ENCODE measurements at regions not wholly inside any gene's neighbourhood (a gene's known extent, or its start where the extent isn't known, plus 50 kb on each side); places are given as distances from the start of the nearest gene placed in this dataset.

GRCh38 chr1:104467590-104467989, 717.9 kb downstream of the AMY1C start:
- Histone ChIP-seq H3K9me3 (no peaks in the 10 kb centered on the region), H3K27me3 (no peaks in the 10 kb centered on the region), H3K4me1 (ENCODE audit: insufficient read depth) (no peaks in the 10 kb centered on the region), H3K27ac (no peak overlapping the region), H3K36me3 (no peaks in the 10 kb centered on the region), H3K4me3 (no peak overlapping the region)
- intact Hi-C loops (cut with DNase I), result no loop called here
- DNase-seq, result no peak
- 74 to 94% (median 88%) methylated on average over 5 of the region's 5 CpGs for WGBS, 3 donors
- no peak for TF ChIP-seq CTCF (IDR thresholded peaks at IDR 0.05)
- TF ChIP-seq EP300 (IDR thresholded peaks at IDR 0.05), result no peak
- no peak for TF ChIP-seq POLR2A (IDR thresholded peaks at IDR 0.05)

GRCh38 chr1:104468282-104468681, 718.6 kb downstream of the AMY1C start:
- no peak overlapping the region for H3K4me3 ChIP-seq
- WGBS, 3 donors, result 89 to 92% (median 91%) methylated on average over 4 of the region's 4 CpGs
- no peaks in the 10 kb centered on the region for H3K27me3 ChIP-seq
- no peaks in the 10 kb centered on the region for H3K9me3 ChIP-seq
- no peak for DNase-seq
- intact Hi-C loops (cut with DNase I), result no loop called here
- TF ChIP-seq POLR2A (IDR thresholded peaks at IDR 0.05) (no peak), CTCF (IDR thresholded peaks at IDR 0.05) (no peak), EP300 (IDR thresholded peaks at IDR 0.05) (no peak)
- no peak overlapping the region for H3K27ac ChIP-seq
- no peaks in the 10 kb centered on the region for H3K4me1 ChIP-seq (ENCODE audit: insufficient read depth)
- H3K36me3 ChIP-seq, result no peaks in the 10 kb centered on the region

DNA sequence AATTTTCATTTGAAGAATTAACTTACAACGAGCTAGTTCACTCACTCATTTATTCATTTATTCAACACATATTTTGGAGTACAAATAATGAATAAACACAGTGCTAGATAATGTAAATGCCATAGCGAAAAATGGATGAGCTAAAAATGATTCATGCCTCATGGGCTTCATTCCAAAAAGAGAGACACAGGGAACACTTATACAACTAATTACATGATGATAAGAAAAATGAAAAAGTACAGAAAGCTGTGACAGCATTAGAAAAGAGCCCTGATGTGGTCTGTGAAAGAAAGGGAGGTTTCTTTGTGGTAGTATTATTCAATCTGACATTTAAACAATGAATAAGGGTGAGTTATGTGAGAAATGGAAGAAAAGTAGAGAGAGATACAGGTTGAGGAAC, 726.4 kb downstream of the AMY1C start:
- no peaks in the 10 kb centered on the region for H3K36me3 ChIP-seq
- no peaks in the 10 kb centered on the region for H3K4me1 ChIP-seq (ENCODE audit: insufficient read depth)
- no peaks in the 10 kb centered on the region for H3K27me3 ChIP-seq
- H3K4me3 ChIP-seq, result no peak overlapping the region
- intact Hi-C loops (cut with DNase I), result no loop called here
- no peaks in the 10 kb centered on the region for H3K9me3 ChIP-seq
- TF ChIP-seq POLR2A (IDR thresholded peaks at IDR 0.05), result no peak
- 21 to 30% (median 28%) methylated on average over 2 of the region's 2 CpGs for WGBS, 3 donors
- no peak overlapping the region for H3K27ac ChIP-seq
- no peak for DNase-seq

DNA sequence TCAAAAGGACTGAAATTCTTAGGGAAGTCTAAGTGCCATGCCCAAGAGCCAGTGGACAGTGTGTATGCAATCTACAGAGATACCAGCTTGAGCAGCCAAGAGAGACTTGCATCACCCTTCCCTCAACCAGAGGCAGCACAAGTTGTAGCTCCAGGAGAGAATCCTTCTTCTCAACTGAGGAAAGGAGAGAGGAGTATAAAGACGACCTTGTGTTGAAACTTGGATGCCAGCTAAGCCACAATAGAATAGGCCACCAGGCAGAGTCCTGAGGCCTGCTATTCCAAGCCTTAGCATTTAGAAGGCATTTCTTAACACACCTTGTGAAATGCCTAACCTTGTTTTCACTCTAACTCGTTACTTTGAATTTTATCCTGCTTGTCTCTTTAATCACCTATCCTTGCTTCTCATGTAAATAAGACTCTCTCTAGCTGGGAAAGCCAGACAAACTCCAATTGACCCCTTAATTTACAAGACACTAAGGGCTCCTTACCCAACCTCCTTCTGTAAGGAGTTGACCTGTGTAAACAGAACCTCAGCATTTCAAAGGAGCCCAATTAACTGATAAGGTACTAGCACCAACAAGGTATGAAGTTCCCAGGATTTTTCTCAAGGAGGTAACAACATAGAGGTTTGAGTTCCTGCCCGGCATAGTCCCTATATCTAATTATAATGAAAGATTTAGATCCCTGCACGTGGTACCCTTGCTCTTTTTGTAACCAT, 738.8 kb downstream of the AMY1C start:
- no peak overlapping the region for H3K27ac ChIP-seq
- intact Hi-C loops (cut with DNase I), result no loop called here
- H3K27me3 ChIP-seq, result no peaks in the 10 kb centered on the region
- DNase-seq, result no peak
- no peaks in the 10 kb centered on the region for H3K4me1 ChIP-seq (ENCODE audit: insufficient read depth)
- 36 to 43% (median 40%) methylated on average over 4 of the region's 4 CpGs for WGBS, 3 donors
- no peaks in the 10 kb centered on the region for H3K36me3 ChIP-seq
- H3K9me3 ChIP-seq, result no peaks in the 10 kb centered on the region
- H3K4me3 ChIP-seq, result no peak overlapping the region
- TF ChIP-seq POLR2A (IDR thresholded peaks at IDR 0.05) (no peak), CTCF (IDR thresholded peaks at IDR 0.05) (no peak)

GRCh38 chr1:104526158-104526795, 776.6 kb downstream of the AMY1C start:
- Histone ChIP-seq H3K4me1 (ENCODE audit: insufficient read depth) (no peaks in the 10 kb centered on the region), H3K27ac (no peak overlapping the region), H3K27me3 (peaks cover 4% of the 10 kb centered on the region), H3K4me3 (no peak overlapping the region), H3K36me3 (no peaks in the 10 kb centered on the region), H3K9me3 (no peaks in the 10 kb centered on the region)
- WGBS, 3 donors, result 62 to 74% (median 66%) methylated on average over 2 of the region's 2 CpGs
- DNase-seq, result no peak
- no peak for TF ChIP-seq EP300 (IDR thresholded peaks at IDR 0.05)
- no peak for TF ChIP-seq CTCF (IDR thresholded peaks at IDR 0.05)
- no peak for TF ChIP-seq POLR2A (IDR thresholded peaks at IDR 0.05)
- intact Hi-C loops (cut with DNase I), result no loop called here
